ENCODE measurements at regions not wholly inside any gene's neighbourhood (a gene's known extent, or its start where the extent isn't known, plus 50 kb on each side); places are given as distances from the start of the nearest gene placed in this dataset.

DNA sequence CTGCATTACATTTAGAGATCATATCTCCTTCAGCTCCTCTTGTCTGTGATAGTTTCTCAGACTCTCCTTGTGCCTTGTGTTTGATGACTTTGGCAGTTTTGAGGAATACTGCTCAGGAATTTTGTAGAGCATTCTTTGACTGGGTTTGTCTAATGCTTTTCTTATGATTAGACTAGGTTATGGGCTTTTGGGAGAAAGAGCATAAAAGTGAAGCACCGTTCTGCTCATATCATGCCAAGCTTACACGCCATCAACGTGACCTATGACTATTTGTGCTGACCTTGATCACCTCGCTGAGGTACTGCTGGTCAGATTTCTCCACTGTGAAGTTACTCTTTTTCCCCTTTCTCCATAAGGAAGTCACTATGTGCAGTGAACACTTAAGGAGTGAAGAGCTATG, 256.0 kb downstream of the LY86 start:
- no peaks in the 10 kb centered on the region for H3K27me3 ChIP-seq (ENCODE audit: insufficient read depth, low read length, poor library complexity)
- H3K79me2 ChIP-seq (ENCODE audit: control insufficient read depth, insufficient read depth, low read length): no peaks in the 10 kb centered on the region
- H3K79me1 ChIP-seq (ENCODE audit: low read length): no peaks in the 10 kb centered on the region
- H3K56ac ChIP-seq (ENCODE audit: low read length): no peak overlapping the region
- H3K9ac ChIP-seq (ENCODE audit: low read length): no peak overlapping the region
- no peak overlapping the region for H3K4me3 ChIP-seq (ENCODE audit: low read length)
- no peak overlapping the region for H2BK15ac ChIP-seq (replicated peaks; ENCODE audit: low read depth)
- H3K4me2 ChIP-seq (ENCODE audit: low read length): no peak overlapping the region
- no peak overlapping the region for H4K8ac ChIP-seq (ENCODE audit: low read depth, low read length)
- no peak overlapping the region for H3K4ac ChIP-seq (ENCODE audit: low read depth, low read length)
- no peak overlapping the region for H4K5ac ChIP-seq (ENCODE audit: low read length)
- no peak overlapping the region for H2BK5ac ChIP-seq (ENCODE audit: low read length)
- H3K27ac ChIP-seq (ENCODE audit: low read depth, low read length): no peak overlapping the region
- WGBS (ENCODE audit: extremely low coverage, insufficient coverage, low lambda C conversion rate): no CpG with 5 or more reads among the region's 4 CpGs
- no peak overlapping the region for H3K18ac ChIP-seq (ENCODE audit: low read length)
- H2BK120ac ChIP-seq (ENCODE audit: low read depth, low read length): no peak overlapping the region
- H3K4me1 ChIP-seq (ENCODE audit: control insufficient read depth, low read depth, low read length): no peaks in the 10 kb centered on the region
- H3K23ac ChIP-seq (ENCODE audit: low read length): no peak overlapping the region
- H2AK5ac ChIP-seq (ENCODE audit: low read length): no peak overlapping the region
- no peak for DNase-seq
- no peaks in the 10 kb centered on the region for H3K36me3 ChIP-seq (ENCODE audit: control insufficient read depth, insufficient read depth, low read length)

- H3K9ac ChIP-seq (ENCODE audit: low read length): no peak overlapping the region
- H3K79me1 ChIP-seq (ENCODE audit: low read length): no peaks in the 10 kb centered on the region
- H2BK5ac ChIP-seq (ENCODE audit: low read length): no peak overlapping the region
- no peak overlapping the region for H3K4me2 ChIP-seq (ENCODE audit: low read length)
- no peaks in the 10 kb centered on the region for H3K79me2 ChIP-seq (ENCODE audit: control insufficient read depth, insufficient read depth, low read length)
- no peak overlapping the region for H4K8ac ChIP-seq (ENCODE audit: low read depth, low read length)
- no peak overlapping the region for H3K27ac ChIP-seq (ENCODE audit: low read depth, low read length)
- no peaks in the 10 kb centered on the region for H3K4me1 ChIP-seq (ENCODE audit: control insufficient read depth, low read depth, low read length)
- H4K5ac ChIP-seq (ENCODE audit: low read length): no peak overlapping the region
- WGBS (ENCODE audit: extremely low coverage, insufficient coverage, low lambda C conversion rate): no CpG with 5 or more reads among the region's 3 CpGs
- no peak overlapping the region for H3K4me3 ChIP-seq (ENCODE audit: low read length)
- DNase-seq: no peak
- H3K36me3 ChIP-seq (ENCODE audit: control insufficient read depth, insufficient read depth, low read length): no peaks in the 10 kb centered on the region
- H2BK15ac ChIP-seq (replicated peaks; ENCODE audit: low read depth): no peak overlapping the region
- H2AK5ac ChIP-seq (ENCODE audit: low read length): no peak overlapping the region
- no peak overlapping the region for H3K18ac ChIP-seq (ENCODE audit: low read length)
- H3K4ac ChIP-seq (ENCODE audit: low read depth, low read length): no peak overlapping the region
- H3K23ac ChIP-seq (ENCODE audit: low read length): no peak overlapping the region
- H3K56ac ChIP-seq (ENCODE audit: low read length): no peak overlapping the region
- H2BK120ac ChIP-seq (ENCODE audit: low read depth, low read length): no peak overlapping the region
- H3K27me3 ChIP-seq (ENCODE audit: insufficient read depth, low read length, poor library complexity): no peaks in the 10 kb centered on the region
Measured at GRCh38 chr6:6845603-6846002, 257.1 kb downstream of the LY86 start.

DNA sequence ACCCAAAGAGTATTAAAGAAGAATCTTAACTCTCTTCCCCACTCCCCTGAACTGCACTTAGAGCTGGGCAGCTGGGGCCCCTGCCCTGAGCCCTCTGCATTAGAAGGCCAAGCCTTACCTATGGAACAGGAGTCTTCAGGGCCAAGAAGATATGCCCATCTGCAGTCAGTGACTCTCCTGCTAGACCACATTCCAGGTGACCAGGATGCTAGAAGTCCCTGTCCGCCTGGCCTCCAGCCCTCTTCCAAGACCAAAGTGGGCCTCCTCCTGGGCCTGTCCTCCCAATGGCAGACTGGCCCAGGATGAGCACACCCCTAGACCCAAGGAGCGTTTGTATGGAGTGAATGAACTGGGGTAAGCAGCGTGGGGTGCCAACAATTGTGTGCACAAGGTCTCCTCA, 259.1 kb downstream of the LY86 start:
- WGBS (ENCODE audit: extremely low coverage, insufficient coverage, low lambda C conversion rate): no CpG with 5 or more reads among the region's 3 CpGs

DNA sequence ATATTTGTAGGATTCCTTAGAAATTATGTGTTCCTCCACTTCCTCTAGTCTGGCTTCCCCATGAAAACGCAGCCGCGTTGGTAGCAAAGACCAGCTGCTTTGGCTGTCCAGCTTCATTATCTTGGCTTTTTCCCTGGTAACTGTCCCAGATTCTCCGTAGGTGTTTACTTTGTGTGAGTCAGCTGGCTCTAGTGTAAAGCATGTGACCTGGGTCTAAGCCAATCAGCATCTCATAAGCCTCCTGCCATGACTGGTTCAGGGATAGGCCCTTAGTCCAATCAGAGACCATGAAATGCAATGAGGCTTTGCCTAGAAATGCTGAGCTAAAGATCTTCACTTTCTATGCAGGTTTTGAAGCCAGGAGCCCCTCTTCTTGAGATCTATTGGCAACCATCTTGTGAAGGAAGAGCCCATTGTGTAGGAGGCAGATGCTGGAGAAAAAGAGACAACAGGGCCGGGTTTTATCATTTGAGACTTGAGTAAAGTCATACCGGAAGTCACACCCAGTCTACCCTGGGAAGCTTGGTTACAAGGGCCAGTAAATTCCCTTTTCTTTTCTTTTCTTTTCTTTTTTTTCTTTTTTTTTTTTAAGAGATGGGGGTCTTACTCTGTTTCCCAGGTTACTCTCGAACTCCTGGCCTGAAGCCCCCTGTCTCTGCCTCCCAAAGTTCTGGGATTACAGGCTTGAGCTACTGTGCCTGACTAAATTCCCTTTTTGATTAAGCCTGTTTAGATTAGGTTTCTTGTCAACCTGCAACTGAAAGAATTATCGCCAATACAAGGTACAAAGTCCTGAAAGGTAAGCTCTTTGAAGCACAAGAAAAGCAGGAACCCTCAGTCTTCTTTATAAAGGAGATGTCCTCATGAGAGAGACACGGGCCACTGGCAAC, 256.5 kb upstream of the RREB1 start:
- H2BK120ac ChIP-seq (ENCODE audit: low read depth, low read length): no peak overlapping the region
- no peak overlapping the region for H3K18ac ChIP-seq (ENCODE audit: low read length)
- H3K27ac ChIP-seq (ENCODE audit: low read depth, low read length): no peak overlapping the region
- no peaks in the 10 kb centered on the region for H3K27me3 ChIP-seq (ENCODE audit: insufficient read depth, low read length, poor library complexity)
- no peak overlapping the region for H3K9ac ChIP-seq (ENCODE audit: low read length)
- DNase-seq: peak; percentile 51
- H4K8ac ChIP-seq (ENCODE audit: low read depth, low read length): no peak overlapping the region
- H3K4me1 ChIP-seq (ENCODE audit: control insufficient read depth, low read depth, low read length): peaks cover under 1% of the 10 kb centered on the region
- no peak overlapping the region for H3K23ac ChIP-seq (ENCODE audit: low read length)
- no CpG with 5 or more reads among the region's 9 CpGs for WGBS (ENCODE audit: extremely low coverage, insufficient coverage, low lambda C conversion rate)
- no peak overlapping the region for H2AK5ac ChIP-seq (ENCODE audit: low read length)
- no peak overlapping the region for H3K4me2 ChIP-seq (ENCODE audit: low read length)
- H3K79me1 ChIP-seq (ENCODE audit: low read length): no peaks in the 10 kb centered on the region
- H3K4me3 ChIP-seq (ENCODE audit: low read length): no peak overlapping the region
- no peak overlapping the region for H4K5ac ChIP-seq (ENCODE audit: low read length)
- no peak overlapping the region for H2BK5ac ChIP-seq (ENCODE audit: low read length)
- H3K56ac ChIP-seq (ENCODE audit: low read length): no peak overlapping the region
- H3K36me3 ChIP-seq (ENCODE audit: control insufficient read depth, insufficient read depth, low read length): no peaks in the 10 kb centered on the region
- H3K4ac ChIP-seq (ENCODE audit: low read depth, low read length): no peak overlapping the region
- no peaks in the 10 kb centered on the region for H3K79me2 ChIP-seq (ENCODE audit: control insufficient read depth, insufficient read depth, low read length)
- H2BK15ac ChIP-seq (replicated peaks; ENCODE audit: low read depth): no peak overlapping the region

More for the DNA sequence above, 259.1 kb downstream of the LY86 start:
- no peak overlapping the region for H2BK15ac ChIP-seq (replicated peaks; ENCODE audit: low read depth)
- H3K56ac ChIP-seq (ENCODE audit: low read length): no peak overlapping the region
- no peak overlapping the region for H3K4me2 ChIP-seq (ENCODE audit: low read length)
- no peak overlapping the region for H2BK5ac ChIP-seq (ENCODE audit: low read length)
- H3K4ac ChIP-seq (ENCODE audit: low read depth, low read length): no peak overlapping the region
- H3K27ac ChIP-seq (ENCODE audit: low read depth, low read length): no peak overlapping the region
- no peak overlapping the region for H4K8ac ChIP-seq (ENCODE audit: low read depth, low read length)
- no peak overlapping the region for H2AK5ac ChIP-seq (ENCODE audit: low read length)
- DNase-seq: no peak
- H3K79me2 ChIP-seq (ENCODE audit: control insufficient read depth, insufficient read depth, low read length): no peaks in the 10 kb centered on the region
- H3K27me3 ChIP-seq (ENCODE audit: insufficient read depth, low read length, poor library complexity): no peaks in the 10 kb centered on the region
- H3K9ac ChIP-seq (ENCODE audit: low read length): no peak overlapping the region
- H3K36me3 ChIP-seq (ENCODE audit: control insufficient read depth, insufficient read depth, low read length): no peaks in the 10 kb centered on the region
- no peak overlapping the region for H4K5ac ChIP-seq (ENCODE audit: low read length)
- no peaks in the 10 kb centered on the region for H3K4me1 ChIP-seq (ENCODE audit: control insufficient read depth, low read depth, low read length)
- no peaks in the 10 kb centered on the region for H3K79me1 ChIP-seq (ENCODE audit: low read length)
- no peak overlapping the region for H3K4me3 ChIP-seq (ENCODE audit: low read length)
- no peak overlapping the region for H2BK120ac ChIP-seq (ENCODE audit: low read depth, low read length)
- no peak overlapping the region for H3K18ac ChIP-seq (ENCODE audit: low read length)
- no peak overlapping the region for H3K23ac ChIP-seq (ENCODE audit: low read length)

DNA sequence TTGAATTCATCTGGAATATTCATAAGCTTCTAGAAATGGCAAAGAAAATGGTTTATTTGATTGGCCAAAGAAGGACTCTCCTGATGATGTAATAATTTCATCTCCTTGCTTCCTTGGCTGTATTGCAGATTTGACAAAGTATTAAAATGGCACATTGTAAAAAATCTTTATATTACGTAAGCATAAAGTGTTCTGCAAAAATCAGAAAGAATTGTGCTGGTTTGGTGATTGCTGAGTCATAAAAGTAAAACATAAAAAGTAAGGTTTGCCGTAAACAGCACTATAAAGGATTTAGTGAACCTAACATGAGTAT, 255.9 kb upstream of the RREB1 start:
- Histone ChIP-seq H2AK5ac (ENCODE audit: low read length) (no peak overlapping the region), H2BK120ac (ENCODE audit: low read depth, low read length) (no peak overlapping the region), H3K4me1 (ENCODE audit: control insufficient read depth, low read depth, low read length) (peaks cover 5% of the 10 kb centered on the region), H3K56ac (ENCODE audit: low read length) (no peak overlapping the region), H3K79me2 (ENCODE audit: control insufficient read depth, insufficient read depth, low read length) (no peaks in the 10 kb centered on the region), H4K5ac (ENCODE audit: low read length) (no peak overlapping the region), H3K27ac (ENCODE audit: low read depth, low read length) (no peak overlapping the region), H3K23ac (ENCODE audit: low read length) (no peak overlapping the region), H3K9ac (ENCODE audit: low read length) (no peak overlapping the region), H3K79me1 (ENCODE audit: low read length) (no peaks in the 10 kb centered on the region), H2BK5ac (ENCODE audit: low read length) (no peak overlapping the region), H3K18ac (ENCODE audit: low read length) (no peak overlapping the region), H2BK15ac (replicated peaks; ENCODE audit: low read depth) (no peak overlapping the region), H3K36me3 (ENCODE audit: control insufficient read depth, insufficient read depth, low read length) (no peaks in the 10 kb centered on the region), H3K4me2 (ENCODE audit: low read length) (no peak overlapping the region), H4K8ac (ENCODE audit: low read depth, low read length) (no peak overlapping the region), H3K27me3 (ENCODE audit: insufficient read depth, low read length, poor library complexity) (no peaks in the 10 kb centered on the region), H3K4ac (ENCODE audit: low read depth, low read length) (no peak overlapping the region), H3K4me3 (ENCODE audit: low read length) (no peak overlapping the region)
- no CpG with 5 or more reads among the region's 2 CpGs for WGBS (ENCODE audit: extremely low coverage, insufficient coverage, low lambda C conversion rate)
- DNase-seq: no peak

Data from mesendoderm (in vitro differentiated cells).